Left ventricle myocardium superior (tissue), 1 donor: ENCODE measurements at regions not wholly inside any gene's neighbourhood (a gene's known extent, or its start where the extent isn't known, plus 50 kb on each side); places are given as distances from the start of the nearest gene placed in this dataset.

Experiments
- ATAC-seq: fragments of 200-7000 bp; cut with Tn5 transposase; one replicate; pipeline ENCODE4 v1.9.1; 2020; ENCODE audit warnings: mild to moderate bottlenecking, moderate library complexity
- DNase-seq: peaks from one replicate; pipeline ENCODE4 v3.0.0-alpha.2; 2020
- intact Hi-C: fragments of 100-400 bp; cut with micrococcal nuclease; formaldehyde crosslinking; loops from one replicate; pipeline ENCODE4 v1.11.0; 2022
- donor health status: DM: no; HTN: yes; CAD: no; lungs with severe emphysema.

GRCh38 chr18:46411867-46412690 is 244.9 kb downstream of the LOXHD1 start:
- DNase-seq (peak; percentile 67), ATAC-seq (peak; percentile 78)
- intact Hi-C loops: no loop called here

GRCh38 chr18:46412916-46413315 is 244.1 kb downstream of the LOXHD1 start:
- ATAC-seq (peak; percentile 32), DNase-seq (no peak)
- intact Hi-C loops: no loop called here

GRCh38 chr18:46413684-46414083 is 243.3 kb downstream of the LOXHD1 start:
- DNase-seq (no peak), ATAC-seq (no peak)
- intact Hi-C loops: no loop called here

GRCh38 chr18:46414863-46415262 is 242.2 kb downstream of the LOXHD1 start:
- ATAC-seq: no peak
- intact Hi-C loops: no loop called here
- no peak for DNase-seq

GRCh38 chr18:46415532-46416252 is 241.3 kb downstream of the LOXHD1 start:
- ATAC-seq: no peak
- intact Hi-C loops: no loop called here
- DNase-seq: no peak

GRCh38 chr18:46416706-46417638 is 240.0 kb downstream of the LOXHD1 start:
- DNase-seq: no peak
- ATAC-seq: no peak
- intact Hi-C loops: no loop called here

GRCh38 chr18:46418663-46419260 is 238.3 kb downstream of the LOXHD1 start:
- intact Hi-C loops: no loop called here
- ATAC-seq (peak; percentile 96), DNase-seq (peak; percentile 79)

- intact Hi-C loops: no loop called here
- no peak for DNase-seq
These were observed 237.5 kb downstream of the LOXHD1 start for GRCh38 chr18:46419391-46420141.

GRCh38 chr18:46421973-46422551 is 235.0 kb downstream of the LOXHD1 start:
- ATAC-seq (no peak), DNase-seq (no peak)
- intact Hi-C loops: no loop called here

More at GRCh38 chr18:46419391-46420141, 237.5 kb downstream of the LOXHD1 start:
- peak; percentile 6 for ATAC-seq

- DNase-seq: no peak
- intact Hi-C loops: no loop called here
- no peak for ATAC-seq
These were observed 234.4 kb downstream of the LOXHD1 start for GRCh38 chr18:46422552-46423055.

GRCh38 chr18:46423226-46423805 is 233.7 kb downstream of the LOXHD1 start:
- no peak for ATAC-seq
- DNase-seq: no peak
- intact Hi-C loops: no loop called here

GRCh38 chr18:46424898-46425297 is 232.1 kb downstream of the LOXHD1 start:
- ATAC-seq: peak; percentile 10
- DNase-seq: no peak
- intact Hi-C loops: no loop called here

- ATAC-seq: no peak
- intact Hi-C loops: no loop called here
These were observed 231.5 kb downstream of the LOXHD1 start for GRCh38 chr18:46425511-46425910.

GRCh38 chr18:46426021-46426678 is 230.9 kb downstream of the LOXHD1 start:
- intact Hi-C loops: no loop called here
- DNase-seq (no peak), ATAC-seq (no peak)

More at GRCh38 chr18:46425511-46425910, 231.5 kb downstream of the LOXHD1 start:
- DNase-seq: no peak

GRCh38 chr18:46426679-46427047 is 230.4 kb downstream of the LOXHD1 start:
- ATAC-seq: no peak
- intact Hi-C loops: no loop called here
- no peak for DNase-seq
